ENCODE measurements at regions not wholly inside any gene's neighbourhood (a gene's known extent, or its start where the extent isn't known, plus 50 kb on each side); places are given as distances from the start of the nearest gene placed in this dataset.

- TF ChIP-seq TCF12 (IDR thresholded peaks at IDR 0.05) (no peak), MEF2A (IDR thresholded peaks at IDR 0.05; ENCODE audit: borderline replicate concordance, low read depth) (no peak), TEAD4 (IDR thresholded peaks at IDR 0.05; ENCODE audit: borderline replicate concordance, insufficient read depth) (no peak), TAF1 (IDR thresholded peaks at IDR 0.05; ENCODE audit: borderline replicate concordance, low read depth, low read length) (no peak), POLR2AphosphoS5 (IDR thresholded peaks at IDR 0.05; ENCODE audit: low read depth, low read length) (no peak)
- TF ChIP-seq, protein P1, sequence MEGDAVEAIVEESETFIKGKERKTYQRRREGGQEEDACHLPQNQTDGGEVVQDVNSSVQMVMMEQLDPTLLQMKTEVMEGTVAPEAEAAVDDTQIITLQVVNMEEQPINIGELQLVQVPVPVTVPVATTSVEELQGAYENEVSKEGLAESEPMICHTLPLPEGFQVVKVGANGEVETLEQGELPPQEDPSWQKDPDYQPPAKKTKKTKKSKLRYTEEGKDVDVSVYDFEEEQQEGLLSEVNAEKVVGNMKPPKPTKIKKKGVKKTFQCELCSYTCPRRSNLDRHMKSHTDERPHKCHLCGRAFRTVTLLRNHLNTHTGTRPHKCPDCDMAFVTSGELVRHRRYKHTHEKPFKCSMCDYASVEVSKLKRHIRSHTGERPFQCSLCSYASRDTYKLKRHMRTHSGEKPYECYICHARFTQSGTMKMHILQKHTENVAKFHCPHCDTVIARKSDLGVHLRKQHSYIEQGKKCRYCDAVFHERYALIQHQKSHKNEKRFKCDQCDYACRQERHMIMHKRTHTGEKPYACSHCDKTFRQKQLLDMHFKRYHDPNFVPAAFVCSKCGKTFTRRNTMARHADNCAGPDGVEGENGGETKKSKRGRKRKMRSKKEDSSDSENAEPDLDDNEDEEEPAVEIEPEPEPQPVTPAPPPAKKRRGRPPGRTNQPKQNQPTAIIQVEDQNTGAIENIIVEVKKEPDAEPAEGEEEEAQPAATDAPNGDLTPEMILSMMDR (IDR thresholded peaks at IDR 0.05): no peak
Observed at GRCh38 chr9:653856-654387, 187.6 kb upstream of the DMRT1 start.

Measured in SK-N-SH (cell line).